Psoas muscle (tissue), 7 donors: ENCODE measurements at regions not wholly inside any gene's neighbourhood (a gene's known extent, or its start where the extent isn't known, plus 50 kb on each side); places are given as distances from the start of the nearest gene placed in this dataset.

Experiments used
- ATAC-seq, 4 donors: fragments of 200-7000 bp; cut with Tn5 transposase; one replicate each; pipeline ENCODE4 v1.9.1; 2020; ENCODE audit warnings: moderate library complexity in 3 of 4, mild to moderate bottlenecking in 2 of 4
- DNase-seq, 2 donors: peaks; one replicate each; pipeline ENCODE4 v3.0.0-alpha.2; 2020
- H3K27ac ChIP-seq: fragments of 200-600 bp; one replicate; pipeline ENCODE4 v1.8.0; 2022
- H3K27me3 ChIP-seq, 3 donors: fragments of 200-600 bp in 1 of 3; one replicate each; pipeline versions ENCODE4 v1.6.1 to v1.8.0; 2013 to 2022; ENCODE audit warnings: low read length in 2 of 3, mild to moderate bottlenecking in 2 of 3, moderate library complexity in 1 of 3; ENCODE audit not compliant: insufficient read depth in 3 of 3
- H3K36me3 ChIP-seq, 2 donors: fragments of 200-600 bp in 1 of 2; one replicate each; pipeline versions ENCODE4 v1.6.1 to v1.8.0; 2013 to 2022; ENCODE audit warnings: low read depth in 1 of 2, mild to moderate bottlenecking in 1 of 2, moderate library complexity in 1 of 2; ENCODE audit not compliant: insufficient read depth in 1 of 2
- H3K4me1 ChIP-seq: fragments of 200-600 bp; one replicate; pipeline ENCODE4 v1.8.0; 2022
- H3K4me3 ChIP-seq: fragments of 200-600 bp; one replicate; pipeline ENCODE4 v1.8.0; 2022; ENCODE audit warnings: mild to moderate bottlenecking
- H3K9me3 ChIP-seq: fragments of 200-600 bp; one replicate; pipeline ENCODE4 v1.8.0; 2022
- CTCF ChIP-seq: fragments of 200-600 bp; IDR thresholded peaks from one replicate; pipeline ENCODE4 v1.8.0; 2022; ENCODE audit warnings: antibody characterized with exemption
- WGBS, 3 donors: extraction: QIAGEN DNeasy Blood & Tissue Kit; methylation state at CpG; one replicate each; pipeline versions ENCODE4 v1.1.6 to v1.1.7; 2013; 5-methylcytosine and 5-hydroxymethylcytosine counted together
- intact Hi-C, 2 donors: fragments of 100-400 bp; cut with DNase I; formaldehyde crosslinking; loops; one replicate each; pipeline versions ENCODE4 v1.11.0 to v1.14.2; 2022
- donor health status: healthy with polysubstance abuse.
- donor health status: DM: no; HTN: no; CAD: no; lungs with moderate emphysema.
- donor health status: Bipolar disorder and iron deficiency.
- donor health status: healthy.
- donor health status: DM: yes; HTN: yes; CAD: no.
- donor health status: DM: no; HTN: no; CAD: no.
- donor health status: DM: yes; HTN: yes; CAD: no.

- Histone ChIP-seq H3K27ac (peak overlapping the region; percentile 19), H3K36me3 (no peaks in the 10 kb centered on the region), H3K4me1 (peaks cover 13% of the 10 kb centered on the region), H3K27me3 (no peaks in the 10 kb centered on the region), H3K4me3 (no peak overlapping the region), H3K9me3 (no peaks in the 10 kb centered on the region)
- WGBS, 3 donors, result 71 to 78% (median 73%) methylated on average over 7 of the region's 7 CpGs
- ATAC-seq (peak in 1 of 4 donors; percentile 32), DNase-seq (no peak)
- no peak for TF ChIP-seq CTCF
- intact Hi-C loops, result no loop called here
Measured at GRCh38 chr3:189457201-189457607, 174.0 kb upstream of the TP63 start.

GRCh38 chr3:189457631-189458412 is 173.4 kb upstream of the TP63 start:
- Histone ChIP-seq H3K27me3 (no peaks in the 10 kb centered on the region), H3K4me3 (no peak overlapping the region), H3K36me3 (no peaks in the 10 kb centered on the region), H3K9me3 (no peaks in the 10 kb centered on the region), H3K4me1 (peaks cover 13% of the 10 kb centered on the region), H3K27ac (peak overlapping the region; percentile 47)
- intact Hi-C loops, result no loop called here
- 73 to 74% (median 73%) methylated on average over 9 of the region's 9 CpGs for WGBS, 3 donors
- no peak for ATAC-seq
- no peak for DNase-seq
- no peak for TF ChIP-seq CTCF

- no peaks in the 10 kb centered on the region for H3K36me3 ChIP-seq
- peak; percentile 61 to 94 (median 92) for ATAC-seq
- H3K27ac ChIP-seq, result peak overlapping the region; percentile 47
- 25 to 39% (median 29%) methylated on average over 7 of the region's 7 CpGs for WGBS, 3 donors
- no peak for TF ChIP-seq CTCF
- peaks cover 13% of the 10 kb centered on the region for H3K4me1 ChIP-seq
- peak in 1 of 2 donors; percentile 38 for DNase-seq
- H3K4me3 ChIP-seq, result no peak overlapping the region
- intact Hi-C loops, result no loop called here
- H3K9me3 ChIP-seq, result no peaks in the 10 kb centered on the region
- H3K27me3 ChIP-seq, result no peaks in the 10 kb centered on the region
Measured at GRCh38 chr3:189458528-189458927, 172.7 kb upstream of the TP63 start.

- no peak for TF ChIP-seq CTCF
- ATAC-seq (no peak), DNase-seq (no peak)
- Histone ChIP-seq H3K4me1 (peaks cover 13% of the 10 kb centered on the region), H3K9me3 (no peaks in the 10 kb centered on the region), H3K27me3 (no peaks in the 10 kb centered on the region), H3K36me3 (no peaks in the 10 kb centered on the region), H3K4me3 (no peak overlapping the region), H3K27ac (peak overlapping the region; percentile 47)
- WGBS, 3 donors, result 82 to 85% (median 84%) methylated on average over 2 of the region's 2 CpGs
- intact Hi-C loops, result no loop called here
Measured at GRCh38 chr3:189459231-189459630, 172.0 kb upstream of the TP63 start.

- DNase-seq (no peak), ATAC-seq (no peak)
- Histone ChIP-seq H3K27ac (no peak overlapping the region), H3K27me3 (no peaks in the 10 kb centered on the region), H3K4me1 (peaks cover 13% of the 10 kb centered on the region), H3K4me3 (no peak overlapping the region), H3K36me3 (no peaks in the 10 kb centered on the region), H3K9me3 (no peaks in the 10 kb centered on the region)
- intact Hi-C loops, result no loop called here
- TF ChIP-seq CTCF, result no peak
- WGBS, 3 donors, result 66 to 68% (median 67%) methylated on average over 2 of the region's 2 CpGs
Measured at GRCh38 chr3:189460511-189460910, 170.7 kb upstream of the TP63 start.
